Hepatocyte (in vitro differentiated cells): ENCODE measurements at regions not wholly inside any gene's neighbourhood (a gene's known extent, or its start where the extent isn't known, plus 50 kb on each side); places are given as distances from the start of the nearest gene placed in this dataset.

Source experiments
- EZH2 ChIP-seq: fragments of 200-600 bp; sonication (generic); IDR thresholded peaks from 2 replicates; pipeline ENCODE4 v1.6.1; 2016; ENCODE audit warnings: antibody characterized with exemption, mild to moderate bottlenecking, borderline replicate concordance
- EZH2phosphoT487 ChIP-seq: fragments of 200-600 bp; sonication (generic); IDR thresholded peaks from one replicate; pipeline ENCODE4 v1.6.1; 2018; ENCODE audit warnings: antibody characterized with exemption, mild to moderate bottlenecking, low read depth, moderate library complexity; ENCODE audit not compliant: unreplicated experiment, severe bottlenecking
- TF ChIP-seq, protein P1 (sequence below): fragments of 200-600 bp; sonication (generic); IDR thresholded peaks from 2 replicates; pipeline ENCODE4 v1.5.1; 2016; ENCODE audit warnings: antibody characterized with exemption, mild to moderate bottlenecking; ENCODE audit not compliant: poor library complexity

DNA sequence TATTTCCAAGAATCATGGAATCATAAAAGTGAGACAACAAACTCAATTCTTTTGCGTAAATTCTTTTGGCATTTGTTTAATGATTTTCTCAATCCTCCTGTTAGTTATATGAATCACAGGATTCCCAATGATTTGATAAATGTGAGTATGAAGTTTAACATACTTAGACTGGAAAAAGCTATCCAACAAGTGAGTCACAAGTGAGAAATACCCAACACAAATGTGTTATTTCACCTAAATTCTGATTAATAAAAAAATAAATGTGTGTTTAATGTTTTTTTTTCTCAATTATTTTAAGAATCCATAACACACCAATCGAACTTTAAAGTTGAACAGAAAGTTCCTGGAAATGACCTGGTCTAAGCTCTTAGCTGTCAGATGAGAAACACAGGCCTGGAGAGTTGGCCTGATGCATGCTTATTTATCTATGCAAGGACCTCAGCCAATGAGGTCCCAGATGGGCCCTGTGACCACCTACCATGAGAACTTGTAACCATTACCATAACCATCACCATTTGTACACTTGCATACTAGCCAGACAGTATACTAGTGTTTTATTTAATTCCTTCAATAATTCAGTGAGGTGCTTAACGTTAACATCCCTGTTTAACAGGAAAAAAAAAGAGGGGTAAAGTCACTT is 386.7 kb downstream of the SPRY1 start:
- TF ChIP-seq, protein P1, sequence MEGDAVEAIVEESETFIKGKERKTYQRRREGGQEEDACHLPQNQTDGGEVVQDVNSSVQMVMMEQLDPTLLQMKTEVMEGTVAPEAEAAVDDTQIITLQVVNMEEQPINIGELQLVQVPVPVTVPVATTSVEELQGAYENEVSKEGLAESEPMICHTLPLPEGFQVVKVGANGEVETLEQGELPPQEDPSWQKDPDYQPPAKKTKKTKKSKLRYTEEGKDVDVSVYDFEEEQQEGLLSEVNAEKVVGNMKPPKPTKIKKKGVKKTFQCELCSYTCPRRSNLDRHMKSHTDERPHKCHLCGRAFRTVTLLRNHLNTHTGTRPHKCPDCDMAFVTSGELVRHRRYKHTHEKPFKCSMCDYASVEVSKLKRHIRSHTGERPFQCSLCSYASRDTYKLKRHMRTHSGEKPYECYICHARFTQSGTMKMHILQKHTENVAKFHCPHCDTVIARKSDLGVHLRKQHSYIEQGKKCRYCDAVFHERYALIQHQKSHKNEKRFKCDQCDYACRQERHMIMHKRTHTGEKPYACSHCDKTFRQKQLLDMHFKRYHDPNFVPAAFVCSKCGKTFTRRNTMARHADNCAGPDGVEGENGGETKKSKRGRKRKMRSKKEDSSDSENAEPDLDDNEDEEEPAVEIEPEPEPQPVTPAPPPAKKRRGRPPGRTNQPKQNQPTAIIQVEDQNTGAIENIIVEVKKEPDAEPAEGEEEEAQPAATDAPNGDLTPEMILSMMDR = no peak
- TF ChIP-seq EZH2 (no peak), EZH2phosphoT487 (no peak)
